ENCODE measurements at regions not wholly inside any gene's neighbourhood (a gene's known extent, or its start where the extent isn't known, plus 50 kb on each side); places are given as distances from the start of the nearest gene placed in this dataset.
"Not testable (repeated sequence)": the region's sequence is repeated elsewhere in the genome, so short reads cannot be mapped to it uniquely, and the experiment has no call there.

GRCh38 chr3:125693887-125694286 lies 98.6 kb upstream of the OSBPL11 start:
- Mint-ChIP-seq H3K9me3 (peaks cover 3% of the 10 kb centered on the region), H3K36me3 (ENCODE audit: low read depth) (no peaks in the 10 kb centered on the region), H3K27ac (no peak overlapping the region), H3K27me3 (ENCODE audit: low read depth, poor library complexity) (peaks cover 2% of the 10 kb centered on the region), H3K4me1 (peaks cover 15% of the 10 kb centered on the region), H3K4me3 (no peak overlapping the region)
- DNase-seq, result no peak
- TF ChIP-seq, protein P1, sequence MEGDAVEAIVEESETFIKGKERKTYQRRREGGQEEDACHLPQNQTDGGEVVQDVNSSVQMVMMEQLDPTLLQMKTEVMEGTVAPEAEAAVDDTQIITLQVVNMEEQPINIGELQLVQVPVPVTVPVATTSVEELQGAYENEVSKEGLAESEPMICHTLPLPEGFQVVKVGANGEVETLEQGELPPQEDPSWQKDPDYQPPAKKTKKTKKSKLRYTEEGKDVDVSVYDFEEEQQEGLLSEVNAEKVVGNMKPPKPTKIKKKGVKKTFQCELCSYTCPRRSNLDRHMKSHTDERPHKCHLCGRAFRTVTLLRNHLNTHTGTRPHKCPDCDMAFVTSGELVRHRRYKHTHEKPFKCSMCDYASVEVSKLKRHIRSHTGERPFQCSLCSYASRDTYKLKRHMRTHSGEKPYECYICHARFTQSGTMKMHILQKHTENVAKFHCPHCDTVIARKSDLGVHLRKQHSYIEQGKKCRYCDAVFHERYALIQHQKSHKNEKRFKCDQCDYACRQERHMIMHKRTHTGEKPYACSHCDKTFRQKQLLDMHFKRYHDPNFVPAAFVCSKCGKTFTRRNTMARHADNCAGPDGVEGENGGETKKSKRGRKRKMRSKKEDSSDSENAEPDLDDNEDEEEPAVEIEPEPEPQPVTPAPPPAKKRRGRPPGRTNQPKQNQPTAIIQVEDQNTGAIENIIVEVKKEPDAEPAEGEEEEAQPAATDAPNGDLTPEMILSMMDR (IDR thresholded peaks at IDR 0.05), result no peak

GRCh38 chr3:125694761-125695294 lies 99.5 kb upstream of the OSBPL11 start:
- DNase-seq, result no peak
- peak overlapping the region; percentile 1 for H3K27ac Mint-ChIP-seq
- H3K4me1 Mint-ChIP-seq, result peaks cover 15% of the 10 kb centered on the region
- H3K4me3 Mint-ChIP-seq, result no peak overlapping the region
- H3K36me3 Mint-ChIP-seq (ENCODE audit: low read depth), result no peaks in the 10 kb centered on the region
- peaks cover 3% of the 10 kb centered on the region for H3K9me3 Mint-ChIP-seq
- H3K27me3 Mint-ChIP-seq (ENCODE audit: low read depth, poor library complexity), result peaks cover 4% of the 10 kb centered on the region
- TF ChIP-seq, protein P1 (IDR thresholded peaks at IDR 0.05), result no peak

GRCh38 chr3:125695688-125696087 lies 100.4 kb upstream of the OSBPL11 start:
- H3K4me3 Mint-ChIP-seq, result no peak overlapping the region
- H3K27ac Mint-ChIP-seq, result no peak overlapping the region
- H3K4me1 Mint-ChIP-seq, result peaks cover 15% of the 10 kb centered on the region
- no peaks in the 10 kb centered on the region for H3K36me3 Mint-ChIP-seq (ENCODE audit: low read depth)
- DNase-seq, result no peak
- peaks cover 7% of the 10 kb centered on the region for H3K27me3 Mint-ChIP-seq (ENCODE audit: low read depth, poor library complexity)
- peaks cover 3% of the 10 kb centered on the region for H3K9me3 Mint-ChIP-seq
- TF ChIP-seq, protein P1 (IDR thresholded peaks at IDR 0.05), result no peak

GRCh38 chr3:125697126-125697525 lies 101.8 kb upstream of the OSBPL11 start:
- not testable (repeated sequence) for DNase-seq; H3K36me3 Mint-ChIP-seq (ENCODE audit: low read depth); H3K4me3 Mint-ChIP-seq; H3K9me3 Mint-ChIP-seq; H3K27me3 Mint-ChIP-seq (ENCODE audit: low read depth, poor library complexity); H3K27ac Mint-ChIP-seq
- peaks cover 15% of the 10 kb centered on the region for H3K4me1 Mint-ChIP-seq

GRCh38 chr3:125697979-125698640 lies 102.8 kb upstream of the OSBPL11 start:
- H3K4me3 Mint-ChIP-seq; H3K9me3 Mint-ChIP-seq; DNase-seq; H3K27ac Mint-ChIP-seq; H3K27me3 Mint-ChIP-seq (ENCODE audit: low read depth, poor library complexity); H3K36me3 Mint-ChIP-seq (ENCODE audit: low read depth): not testable (repeated sequence)
- H3K4me1 Mint-ChIP-seq, result peaks cover 15% of the 10 kb centered on the region

- Mint-ChIP-seq H3K9me3 (no peaks in the 10 kb centered on the region), H3K27ac (no peak overlapping the region), H3K4me1 (peaks cover 10% of the 10 kb centered on the region), H3K4me3 (no peak overlapping the region), H3K36me3 (ENCODE audit: low read depth) (no peaks in the 10 kb centered on the region), H3K27me3 (ENCODE audit: low read depth, poor library complexity) (peaks cover 25% of the 10 kb centered on the region)
- no peak for DNase-seq
- TF ChIP-seq, protein P1 (IDR thresholded peaks at IDR 0.05), result no peak
These were observed 120.4 kb upstream of the OSBPL11 start for GRCh38 chr3:125715651-125716050.

GRCh38 chr3:125732151-125732550 lies 136.9 kb upstream of the OSBPL11 start:
- H3K36me3 Mint-ChIP-seq (ENCODE audit: low read depth); H3K4me3 Mint-ChIP-seq; H3K4me1 Mint-ChIP-seq; H3K27ac Mint-ChIP-seq; DNase-seq: not testable (repeated sequence)
- peaks cover 11% of the 10 kb centered on the region for H3K9me3 Mint-ChIP-seq
- H3K27me3 Mint-ChIP-seq (ENCODE audit: low read depth, poor library complexity), result peaks cover 24% of the 10 kb centered on the region

DNA sequence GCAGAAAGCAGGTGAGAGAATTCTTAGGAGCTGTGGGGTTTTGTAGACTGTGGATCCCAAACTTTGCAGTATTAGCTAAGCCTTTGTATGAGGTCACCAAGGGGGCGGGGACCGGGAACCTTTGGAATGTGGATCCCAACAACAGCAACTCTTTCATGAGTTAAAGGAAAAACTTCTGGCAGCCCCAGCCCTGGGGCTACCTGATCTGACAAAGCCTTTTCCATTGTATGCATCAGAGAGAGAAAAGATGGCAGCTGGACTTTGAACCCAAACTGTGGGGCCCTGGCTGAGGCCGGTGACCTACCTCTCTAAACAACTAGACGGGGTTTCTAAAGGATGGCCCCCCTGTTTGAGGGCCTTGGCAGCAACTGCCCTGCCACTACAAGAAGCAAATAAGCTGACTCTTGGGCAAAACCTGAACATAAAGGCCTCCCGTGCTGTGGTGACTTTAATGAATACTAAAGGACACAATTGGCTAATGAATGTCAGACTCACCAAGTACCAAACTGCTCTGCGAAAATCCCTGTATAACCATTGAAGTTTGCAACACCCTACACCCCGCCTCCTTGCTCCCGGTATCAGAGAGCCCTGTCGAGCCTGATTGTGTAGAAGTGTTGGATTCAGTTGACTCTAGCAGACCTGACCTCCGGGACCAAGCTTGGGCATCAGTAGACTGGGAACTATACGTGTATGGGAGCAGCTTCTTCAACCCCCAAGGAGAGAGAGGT lies 146.9 kb upstream of the OSBPL11 start:
- not testable (repeated sequence) for H3K36me3 Mint-ChIP-seq (ENCODE audit: low read depth); H3K4me1 Mint-ChIP-seq; H3K27ac Mint-ChIP-seq; DNase-seq; H3K4me3 Mint-ChIP-seq
- peaks cover 15% of the 10 kb centered on the region for H3K9me3 Mint-ChIP-seq
- peaks cover 12% of the 10 kb centered on the region for H3K27me3 Mint-ChIP-seq (ENCODE audit: low read depth, poor library complexity)

DNA sequence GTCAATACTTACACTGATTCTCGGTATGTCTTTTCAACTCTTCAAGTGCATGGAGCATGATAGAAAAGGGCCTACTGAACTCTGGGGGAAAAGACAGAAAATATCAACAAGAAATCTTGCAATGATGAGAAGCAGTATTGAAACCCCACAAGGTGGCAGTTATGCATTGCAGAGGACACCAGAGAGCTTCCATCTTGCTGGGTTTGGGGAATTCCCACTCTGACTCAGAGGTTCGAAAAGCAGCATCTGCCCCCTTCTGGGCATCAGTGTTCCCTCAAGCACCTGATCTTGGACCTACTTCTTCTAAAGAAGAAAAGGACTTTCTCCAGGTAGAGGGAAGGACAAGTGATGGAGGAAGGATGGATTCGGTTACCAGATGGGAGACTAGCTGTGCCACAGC lies 147.5 kb upstream of the OSBPL11 start:
- H3K27me3 Mint-ChIP-seq (ENCODE audit: low read depth, poor library complexity), result peaks cover 17% of the 10 kb centered on the region

GRCh38 chr3:125757050-125757449 lies 161.8 kb upstream of the OSBPL11 start:
- H3K27ac Mint-ChIP-seq; H3K4me1 Mint-ChIP-seq; H3K27me3 Mint-ChIP-seq (ENCODE audit: low read depth, poor library complexity); DNase-seq; H3K36me3 Mint-ChIP-seq (ENCODE audit: low read depth); H3K4me3 Mint-ChIP-seq: not testable (repeated sequence)
- H3K9me3 Mint-ChIP-seq, result peaks cover 24% of the 10 kb centered on the region

More for the DNA sequence above, 147.5 kb upstream of the OSBPL11 start:
- H3K4me3 Mint-ChIP-seq; H3K27ac Mint-ChIP-seq; DNase-seq; H3K4me1 Mint-ChIP-seq; H3K36me3 Mint-ChIP-seq (ENCODE audit: low read depth); H3K9me3 Mint-ChIP-seq: not testable (repeated sequence)

Data from nephron progenitor cell (in vitro differentiated cells).